PC-3 (cell line): ENCODE measurements at regions not wholly inside any gene's neighbourhood (a gene's known extent, or its start where the extent isn't known, plus 50 kb on each side); places are given as distances from the start of the nearest gene placed in this dataset.

Source experiments
- ATAC-seq: fragments of 200-7000 bp; cut with Tn5 transposase; 2 replicates; pipeline ENCODE4 v1.9.1; 2020; ENCODE audit warnings: mild to moderate bottlenecking, moderate library complexity
- BruUV-seq: library from RNA; stranded (reverse); fragments of 400-500 nt; replicated peaks from 2 replicates; lab custom pipeline; 2021; lab: Mats Ljungman, UMichigan
- CTCF ChIA-PET: fragments of 300-600 bp; sonication (Branson Sonifier 250); formaldehyde crosslinking; loops from one replicate; lab custom pipeline; 2022; ENCODE audit warnings: antibody characterized with exemption; lab: Charles Lee
- POLR2A ChIA-PET: fragments of 300-600 bp; sonication (Branson Sonifier 250); formaldehyde crosslinking; loops from one replicate; lab custom pipeline; 2022; ENCODE audit warnings: antibody characterized with exemption; ENCODE audit not compliant: unreplicated experiment; lab: Charles Lee
- DNase-seq: peaks from one replicate; pipeline ENCODE4 v3.0.0-alpha.2; 2015
- H2AFZ ChIP-seq: fragments of 300-600 bp; sonication (generic); 2 replicates; pipeline ENCODE4 v1.6.0; 2016; ENCODE audit warnings: antibody characterized with exemption, low read length
- H3F3A ChIP-seq: fragments of 300-600 bp; sonication (generic); one replicate; pipeline ENCODE4 v1.6.0; 2017; ENCODE audit warnings: antibody characterized with exemption, low read length, control low read depth, mild to moderate bottlenecking; ENCODE audit not compliant: unreplicated experiment
- H3K27ac ChIP-seq: fragments of 300-600 bp; sonication (generic); 2 replicates; pipeline ENCODE4 v1.5.1; 2016; ENCODE audit warnings: mild to moderate bottlenecking, low read length
- H3K27me3 ChIP-seq: fragments of 300-600 bp; sonication (generic); 2 replicates; pipeline ENCODE4 v1.6.1; 2016; ENCODE audit warnings: low read length, mixed read lengths
- H3K36me3 ChIP-seq: fragments of 300-600 bp; sonication (generic); 2 replicates; pipeline ENCODE4 v1.6.1; 2016; ENCODE audit warnings: low read depth, mixed run types, low read length, mixed read lengths
- H3K4me1 ChIP-seq: fragments of 300-600 bp; sonication (generic); 2 replicates; pipeline ENCODE4 v1.5.1; 2016; ENCODE audit warnings: low read length; ENCODE audit not compliant: insufficient read depth
- H3K4me2 ChIP-seq: fragments of 300-600 bp; sonication (generic); 2 replicates; pipeline ENCODE4 v1.6.0; 2016; ENCODE audit warnings: low read length
- H3K4me3 ChIP-seq: fragments of 300-600 bp; sonication (generic); 2 replicates; pipeline ENCODE4 v1.5.1; 2016; ENCODE audit warnings: mild to moderate bottlenecking, low read length, mixed read lengths
- H3K79me2 ChIP-seq: fragments of 300-600 bp; sonication (generic); 2 replicates; pipeline ENCODE4 v1.6.1; 2017; ENCODE audit warnings: low read length, mixed read lengths
- H3K9ac ChIP-seq: fragments of 300-600 bp; sonication (generic); 2 replicates; pipeline ENCODE4 v1.6.0; 2016; ENCODE audit warnings: mild to moderate bottlenecking, low read length
- H3K9me2 ChIP-seq: fragments of 300-600 bp; sonication (generic); replicated peaks from 2 replicates; pipeline ENCODE4 v1.6.1; 2016; ENCODE audit warnings: mixed run types, low read length, mixed read lengths
- H3K9me3 ChIP-seq: fragments of 300-600 bp; sonication (generic); 2 replicates; pipeline ENCODE4 v1.6.1; 2016; ENCODE audit warnings: low read length, mixed read lengths
- H4K20me1 ChIP-seq: fragments of 300-600 bp; sonication (generic); 2 replicates; pipeline ENCODE4 v1.6.1; 2016; ENCODE audit warnings: low read length, mixed read lengths
- CTCF ChIP-seq: fragments of 300-600 bp; sonication (generic); conservative IDR thresholded peaks from 2 replicates; pipeline ENCODE4 v1.5.1; 2017; ENCODE audit warnings: antibody characterized with exemption, low read depth, mild to moderate bottlenecking, low read length
- EZH2 ChIP-seq: fragments of 300-600 bp; sonication (generic); IDR thresholded peaks from one replicate; pipeline ENCODE4 v1.6.1; 2017; ENCODE audit warnings: antibody characterized with exemption, mild to moderate bottlenecking, low read length; ENCODE audit not compliant: unreplicated experiment
- EZH2phosphoT487 ChIP-seq: fragments of 300-600 bp; sonication (generic); IDR thresholded peaks from 2 replicates; pipeline ENCODE4 v1.6.1; 2018; ENCODE audit warnings: mild to moderate bottlenecking, antibody characterized with exemption, low read length, borderline replicate concordance
- intact Hi-C: fragments of 100-400 bp; cut with micrococcal nuclease; formaldehyde crosslinking; loops from 2 replicates; pipeline ENCODE4 v1.9.0; 2023

GRCh38 chr3:40624189-40624769 lies 99.5 kb downstream of the ZNF621 start:
- Histone ChIP-seq H3F3A (no peaks in the 10 kb centered on the region), H3K79me2 (no peaks in the 10 kb centered on the region), H3K9me2 (no peaks in the 10 kb centered on the region), H3K27me3 (no peaks in the 10 kb centered on the region), H3K9me3 (no peaks in the 10 kb centered on the region), H3K27ac (no peak overlapping the region; the same call in 1 of the 2 replicates), H3K36me3 (no peaks in the 10 kb centered on the region), H3K4me1 (peaks cover 8% of the 10 kb centered on the region; the same call in 1 of the 2 replicates), H3K4me2 (no peak overlapping the region), H3K4me3 (no peak overlapping the region), H2AFZ (no peak overlapping the region), H4K20me1 (no peaks in the 10 kb centered on the region), H3K9ac (no peak overlapping the region)
- DNase-seq (no peak), ATAC-seq (no peak)
- ChIA-PET CTCF (no interaction called here), POLR2A (no interaction called here)
- no TSS peak for BruUV-seq
- intact Hi-C loops: no loop called here
- no peak for TF ChIP-seq CTCF
- no peak for TF ChIP-seq EZH2phosphoT487
- TF ChIP-seq EZH2: no peak

GRCh38 chr3:40627095-40627494 lies 102.3 kb downstream of the ZNF621 start:
- no peak overlapping the region for H2AFZ ChIP-seq
- H3K79me2 ChIP-seq: no peaks in the 10 kb centered on the region
- H4K20me1 ChIP-seq: no peaks in the 10 kb centered on the region
- intact Hi-C loops: no loop called here
- ATAC-seq (no peak), DNase-seq (no peak)
- ChIA-PET CTCF (no interaction called here), POLR2A (no interaction called here)
- TF ChIP-seq CTCF (no peak), EZH2 (no peak), EZH2phosphoT487 (no peak)
- H3K27me3 ChIP-seq: no peaks in the 10 kb centered on the region
- H3K9me3 ChIP-seq: no peaks in the 10 kb centered on the region
- no peaks in the 10 kb centered on the region for H3F3A ChIP-seq
- H3K4me3 ChIP-seq: no peak overlapping the region
- no peak overlapping the region for H3K4me2 ChIP-seq
- H3K27ac ChIP-seq: no peak overlapping the region
- no peak overlapping the region for H3K9ac ChIP-seq
- H3K9me2 ChIP-seq: no peaks in the 10 kb centered on the region
- no TSS peak for BruUV-seq
- no peaks in the 10 kb centered on the region; the same call in 1 of the 2 replicates for H3K4me1 ChIP-seq
- no peaks in the 10 kb centered on the region for H3K36me3 ChIP-seq

- Histone ChIP-seq H3K27ac (no peak overlapping the region), H3K9me2 (no peaks in the 10 kb centered on the region), H3K4me3 (no peak overlapping the region), H3K4me1 (no peaks in the 10 kb centered on the region), H3K9ac (no peak overlapping the region), H3K4me2 (no peak overlapping the region), H3K9me3 (no peaks in the 10 kb centered on the region), H2AFZ (no peak overlapping the region), H3K27me3 (no peaks in the 10 kb centered on the region), H3K36me3 (no peaks in the 10 kb centered on the region), H4K20me1 (no peaks in the 10 kb centered on the region), H3K79me2 (no peaks in the 10 kb centered on the region), H3F3A (no peaks in the 10 kb centered on the region)
- no TSS peak for BruUV-seq
- ChIA-PET POLR2A (no interaction called here), CTCF (no interaction called here)
- no peak for DNase-seq
- intact Hi-C loops: no loop called here
- ATAC-seq: no peak
- TF ChIP-seq EZH2 (no peak), CTCF (no peak), EZH2phosphoT487 (no peak)
Observed at GRCh38 chr3:40628984-40629383, 104.2 kb downstream of the ZNF621 start.
